ENCODE measurements at regions not wholly inside any gene's neighbourhood (a gene's known extent, or its start where the extent isn't known, plus 50 kb on each side); places are given as distances from the start of the nearest gene placed in this dataset.

DNA sequence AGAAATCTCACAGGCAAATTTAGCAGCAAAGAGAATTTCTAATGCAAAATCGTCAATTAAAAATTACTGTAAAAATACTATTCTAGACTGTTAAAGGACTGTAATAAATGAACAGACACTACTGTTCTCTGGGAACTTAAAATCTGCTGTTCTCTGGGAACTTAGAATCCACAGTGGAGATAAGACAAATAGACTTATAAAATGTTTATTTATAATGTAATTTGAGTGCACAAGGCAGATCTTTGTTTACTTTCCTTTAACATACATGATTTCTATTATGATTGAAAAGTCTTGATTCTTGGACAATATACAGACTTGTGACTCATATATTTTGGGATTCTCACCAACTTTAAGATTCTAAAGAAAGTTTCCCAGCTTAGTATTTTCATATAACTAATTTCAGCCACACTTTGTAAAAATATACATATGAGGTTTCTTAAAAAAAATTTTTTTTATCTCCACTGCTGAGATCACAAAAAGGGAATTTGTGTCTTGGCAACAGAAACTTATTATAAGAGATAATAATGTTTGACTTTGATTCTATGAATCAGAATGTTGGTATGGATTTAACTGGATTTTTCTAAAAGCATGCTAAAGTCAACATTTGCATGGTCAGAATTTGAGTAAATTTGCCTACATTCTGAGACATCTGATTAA, 166.3 kb upstream of the RHOBTB1 start:
- in situ Hi-C loops (cut with HindIII; ENCODE audit: low pct_unique_long_range_greater_than_20kb, low sequenced_read_pairs), result no loop called here
- no peak for DNase-seq (ENCODE audit: low read depth in 1 of 2, low spot score in 1 of 2)
- no peak; the same call in 1 of the 2 replicates for TF ChIP-seq JUND (IDR thresholded peaks at IDR 0.05; ENCODE audit: low read depth)

DNA sequence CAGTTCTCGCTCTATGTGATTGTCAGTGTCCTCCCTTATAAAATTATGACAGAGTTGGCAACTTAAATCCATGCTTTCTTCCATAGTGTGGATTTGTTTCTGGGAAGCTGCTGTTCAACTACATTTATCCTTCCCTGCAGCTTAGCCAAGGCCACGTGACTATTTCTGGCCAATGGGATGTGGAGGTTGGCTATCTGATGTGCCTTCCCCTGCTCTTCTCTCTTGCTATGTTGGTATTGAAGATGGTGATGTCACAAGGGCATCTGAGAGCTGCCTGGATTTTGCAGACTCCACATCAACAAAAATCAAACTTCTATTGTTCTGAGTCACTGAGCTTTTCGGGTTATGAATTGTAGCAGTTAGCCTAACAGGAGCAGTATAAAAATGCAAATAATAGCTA, 164.9 kb upstream of the RHOBTB1 start:
- in situ Hi-C loops (cut with HindIII; ENCODE audit: low pct_unique_long_range_greater_than_20kb, low sequenced_read_pairs), result no loop called here
- no peak for TF ChIP-seq JUND (IDR thresholded peaks at IDR 0.05; ENCODE audit: low read depth)
- DNase-seq (ENCODE audit: low read depth in 1 of 2, low spot score in 1 of 2), result no peak

DNA sequence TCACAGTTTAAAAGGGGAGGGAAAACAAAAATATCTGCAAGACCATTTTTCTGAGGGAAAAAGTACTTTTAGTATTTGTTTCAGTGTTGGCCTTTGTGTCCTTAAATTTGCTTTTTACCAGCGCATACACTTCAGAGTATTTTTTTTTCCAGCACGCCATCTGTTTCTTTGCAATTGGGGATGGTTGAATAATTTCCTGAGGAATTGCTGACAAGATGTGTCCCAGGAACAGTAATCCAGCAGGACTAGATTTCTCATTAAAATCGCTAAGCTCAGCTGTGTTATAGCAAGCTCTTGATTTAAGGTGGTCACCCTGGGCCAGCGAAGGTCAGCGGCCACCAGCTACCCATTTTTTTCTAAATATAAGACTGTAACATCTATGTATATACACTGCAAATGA, 156.9 kb upstream of the RHOBTB1 start:
- in situ Hi-C loops (cut with HindIII; ENCODE audit: low pct_unique_long_range_greater_than_20kb, low sequenced_read_pairs), result no loop called here

DNA sequence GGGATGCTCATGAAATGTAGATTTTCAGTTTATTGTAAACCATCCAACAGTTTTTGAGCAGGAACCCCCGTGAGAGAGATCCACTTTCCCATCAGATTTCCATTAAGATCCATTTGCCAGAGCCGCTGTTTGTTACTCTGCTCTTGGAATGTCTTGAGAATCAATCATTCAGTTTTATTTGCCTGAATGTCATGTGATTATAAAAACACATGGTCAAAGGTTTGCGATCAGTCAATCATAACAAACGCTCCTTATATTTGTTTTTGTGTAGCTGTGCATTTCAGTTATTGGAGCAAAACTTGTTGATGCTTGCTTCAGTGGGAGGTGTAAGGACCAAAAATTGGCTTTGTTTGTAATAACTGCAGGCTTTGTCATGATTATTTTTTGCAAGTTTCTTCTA, 155.8 kb upstream of the RHOBTB1 start:
- in situ Hi-C loops (cut with HindIII; ENCODE audit: low pct_unique_long_range_greater_than_20kb, low sequenced_read_pairs), result no loop called here
- TF ChIP-seq JUND (IDR thresholded peaks at IDR 0.05; ENCODE audit: low read depth), result no peak
- DNase-seq (ENCODE audit: low read depth in 1 of 2, low spot score in 1 of 2), result no peak

More for the DNA sequence above, 156.9 kb upstream of the RHOBTB1 start:
- no peak for DNase-seq (ENCODE audit: low read depth in 1 of 2, low spot score in 1 of 2)
- no peak for TF ChIP-seq JUND (IDR thresholded peaks at IDR 0.05; ENCODE audit: low read depth)

DNA sequence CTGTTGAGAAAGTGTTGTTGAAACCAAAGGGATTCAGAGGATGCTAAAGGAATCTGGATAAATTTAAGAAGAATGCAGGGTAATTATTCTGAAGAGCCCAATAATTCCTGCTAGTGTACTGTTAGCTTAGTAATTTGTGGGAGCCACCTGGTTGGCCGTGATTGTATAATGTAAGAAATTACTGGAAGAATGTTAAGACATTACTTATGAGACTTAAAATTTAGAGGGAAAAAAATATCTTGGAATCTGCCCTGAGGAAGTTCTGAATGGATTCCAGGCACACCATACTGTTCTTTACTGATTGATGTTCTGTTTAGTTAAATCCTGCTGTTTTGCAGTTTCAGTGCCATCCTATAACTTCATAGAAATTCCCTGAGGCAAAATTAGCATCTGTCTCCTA, 155.0 kb upstream of the RHOBTB1 start:
- DNase-seq (ENCODE audit: low read depth in 1 of 2, low spot score in 1 of 2), result peak in 1 of 2 experiments; percentile 13
- in situ Hi-C loops (cut with HindIII; ENCODE audit: low pct_unique_long_range_greater_than_20kb, low sequenced_read_pairs), result no loop called here
- TF ChIP-seq JUND (IDR thresholded peaks at IDR 0.05; ENCODE audit: low read depth), result no peak

DNA sequence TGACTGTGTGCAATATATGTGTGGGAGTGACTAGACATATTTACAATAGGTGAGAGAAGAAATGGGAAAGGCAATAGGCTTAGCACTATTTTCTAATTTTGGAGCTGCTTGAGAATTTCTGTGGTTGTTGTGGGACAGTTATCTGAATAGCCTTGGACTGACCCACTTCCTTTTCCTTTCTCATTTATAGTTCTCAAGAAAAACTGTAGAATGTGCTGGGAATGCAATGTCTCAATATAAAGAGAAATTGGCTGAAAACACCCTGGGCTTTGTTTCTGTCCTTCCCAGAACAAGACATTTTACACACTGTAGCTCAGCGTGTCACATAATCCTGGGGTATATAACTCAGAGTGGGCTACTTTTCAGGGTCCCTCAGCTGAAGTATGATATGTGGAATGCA, 153.0 kb upstream of the RHOBTB1 start:
- no peak for TF ChIP-seq JUND (IDR thresholded peaks at IDR 0.05; ENCODE audit: low read depth)
- in situ Hi-C loops (cut with HindIII; ENCODE audit: low pct_unique_long_range_greater_than_20kb, low sequenced_read_pairs), result no loop called here
- DNase-seq (ENCODE audit: low read depth in 1 of 2, low spot score in 1 of 2), result no peak

DNA sequence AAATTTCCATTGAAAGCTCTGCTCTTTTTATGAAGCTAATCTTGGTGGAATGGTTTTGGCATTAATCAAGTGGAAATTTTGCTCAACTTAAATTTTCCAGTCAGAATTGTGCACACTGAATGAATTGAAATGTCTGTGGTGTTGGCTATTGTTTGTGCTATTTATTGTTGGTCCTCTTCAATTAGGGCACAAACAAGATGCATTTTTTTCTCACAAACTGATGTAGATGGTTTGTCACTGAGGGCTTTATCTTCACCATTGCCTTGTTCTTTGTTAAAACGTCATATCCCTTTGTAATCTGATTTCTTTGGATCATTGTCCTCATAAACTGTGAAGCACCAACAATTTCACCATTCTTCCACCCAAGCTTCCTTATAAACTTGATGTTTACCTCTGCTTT, 152.1 kb upstream of the RHOBTB1 start:
- in situ Hi-C loops (cut with HindIII; ENCODE audit: low pct_unique_long_range_greater_than_20kb, low sequenced_read_pairs), result no loop called here
- no peak for DNase-seq (ENCODE audit: low read depth in 1 of 2, low spot score in 1 of 2)
- no peak for TF ChIP-seq JUND (IDR thresholded peaks at IDR 0.05; ENCODE audit: low read depth)

DNA sequence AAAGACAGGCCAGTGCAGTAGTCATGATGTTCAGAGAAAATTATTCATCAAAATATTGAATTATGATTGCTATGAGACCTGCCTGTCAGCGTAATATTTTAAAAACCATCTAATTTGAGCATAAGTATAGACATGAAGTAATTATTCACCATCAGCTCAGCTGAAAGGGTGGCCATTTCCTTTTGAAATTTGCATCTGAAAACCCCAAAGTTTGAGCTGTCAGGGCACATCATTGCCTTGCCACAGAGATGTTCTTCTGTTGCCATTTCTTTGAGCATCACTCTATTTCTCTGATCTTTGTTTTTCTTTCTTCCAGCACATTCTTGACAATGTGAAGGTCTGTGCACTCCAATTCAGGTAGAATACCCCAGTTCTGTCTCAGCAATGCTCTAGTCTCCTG, 147.5 kb upstream of the RHOBTB1 start:
- no peak for DNase-seq (ENCODE audit: low read depth in 1 of 2, low spot score in 1 of 2)
- in situ Hi-C loops (cut with HindIII; ENCODE audit: low pct_unique_long_range_greater_than_20kb, low sequenced_read_pairs), result no loop called here
- no peak for TF ChIP-seq JUND (IDR thresholded peaks at IDR 0.05; ENCODE audit: low read depth)

DNA sequence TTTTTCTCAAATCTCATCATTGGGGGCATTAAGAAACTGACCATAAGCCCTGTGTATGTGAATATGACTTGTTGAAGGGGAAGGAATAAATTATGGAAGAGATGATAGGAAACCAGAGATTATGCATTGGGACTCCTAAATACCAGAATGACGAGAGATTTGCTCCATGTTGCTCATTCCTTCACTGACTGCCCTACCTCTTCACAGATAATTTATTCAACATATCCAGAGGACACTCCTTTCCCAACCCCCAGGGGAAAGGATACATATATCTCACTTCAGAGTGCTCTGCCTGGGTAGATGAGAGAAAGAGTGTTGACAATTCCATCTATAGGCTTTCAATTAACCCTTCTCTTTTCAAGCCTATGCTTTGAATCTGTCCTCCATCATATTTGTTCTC, 145.3 kb upstream of the RHOBTB1 start:
- DNase-seq (ENCODE audit: low read depth in 1 of 2, low spot score in 1 of 2), result no peak
- no peak for TF ChIP-seq JUND (IDR thresholded peaks at IDR 0.05; ENCODE audit: low read depth)
- in situ Hi-C loops (cut with HindIII; ENCODE audit: low pct_unique_long_range_greater_than_20kb, low sequenced_read_pairs), result no loop called here

DNA sequence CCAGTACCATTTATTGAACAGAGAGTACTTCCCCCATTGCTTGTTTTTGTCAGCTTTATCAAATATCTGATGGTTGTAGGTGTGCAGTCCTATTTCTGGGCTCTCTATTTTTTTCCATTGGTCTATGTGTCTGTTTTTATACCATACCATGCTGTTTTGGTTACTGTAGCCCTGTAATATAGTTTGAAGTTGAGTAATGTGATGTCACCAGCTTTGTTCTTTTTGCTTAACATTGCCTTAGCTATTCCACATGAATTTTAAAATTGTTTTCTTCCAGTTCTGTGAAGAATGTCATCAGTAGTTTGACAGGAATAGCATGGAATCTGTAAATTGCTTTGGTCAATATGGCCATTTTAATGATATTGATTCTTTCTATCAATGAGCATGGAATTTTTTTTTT, 140.5 kb upstream of the RHOBTB1 start:
- no peak for TF ChIP-seq JUND (IDR thresholded peaks at IDR 0.05; ENCODE audit: low read depth)
- no peak for DNase-seq (ENCODE audit: low read depth in 1 of 2, low spot score in 1 of 2)
- in situ Hi-C loops (cut with HindIII; ENCODE audit: low pct_unique_long_range_greater_than_20kb, low sequenced_read_pairs), result no loop called here

DNA sequence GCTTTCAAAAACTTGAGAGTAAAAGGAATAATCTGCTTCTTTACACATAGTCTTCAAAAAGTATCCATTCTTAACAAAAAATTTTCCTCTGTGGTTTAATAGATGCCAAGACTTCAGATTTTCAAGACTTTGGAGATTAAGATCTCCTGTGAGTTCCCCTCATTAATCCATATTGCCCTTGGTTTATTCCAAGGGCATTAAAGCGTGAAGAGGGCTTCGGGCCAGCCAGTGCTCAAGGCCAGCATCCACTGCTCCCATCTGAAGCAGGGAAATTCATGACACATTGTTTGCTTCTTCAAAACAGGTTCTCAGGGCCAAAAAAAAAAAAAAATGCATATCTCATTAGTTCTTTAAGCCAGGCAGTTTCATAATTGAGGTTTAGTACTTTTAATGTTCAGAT, 137.3 kb upstream of the RHOBTB1 start:
- TF ChIP-seq JUND (IDR thresholded peaks at IDR 0.05; ENCODE audit: low read depth), result no peak
- in situ Hi-C loops (cut with HindIII; ENCODE audit: low pct_unique_long_range_greater_than_20kb, low sequenced_read_pairs), result no loop called here
- DNase-seq (ENCODE audit: low read depth in 1 of 2, low spot score in 1 of 2), result no peak

DNA sequence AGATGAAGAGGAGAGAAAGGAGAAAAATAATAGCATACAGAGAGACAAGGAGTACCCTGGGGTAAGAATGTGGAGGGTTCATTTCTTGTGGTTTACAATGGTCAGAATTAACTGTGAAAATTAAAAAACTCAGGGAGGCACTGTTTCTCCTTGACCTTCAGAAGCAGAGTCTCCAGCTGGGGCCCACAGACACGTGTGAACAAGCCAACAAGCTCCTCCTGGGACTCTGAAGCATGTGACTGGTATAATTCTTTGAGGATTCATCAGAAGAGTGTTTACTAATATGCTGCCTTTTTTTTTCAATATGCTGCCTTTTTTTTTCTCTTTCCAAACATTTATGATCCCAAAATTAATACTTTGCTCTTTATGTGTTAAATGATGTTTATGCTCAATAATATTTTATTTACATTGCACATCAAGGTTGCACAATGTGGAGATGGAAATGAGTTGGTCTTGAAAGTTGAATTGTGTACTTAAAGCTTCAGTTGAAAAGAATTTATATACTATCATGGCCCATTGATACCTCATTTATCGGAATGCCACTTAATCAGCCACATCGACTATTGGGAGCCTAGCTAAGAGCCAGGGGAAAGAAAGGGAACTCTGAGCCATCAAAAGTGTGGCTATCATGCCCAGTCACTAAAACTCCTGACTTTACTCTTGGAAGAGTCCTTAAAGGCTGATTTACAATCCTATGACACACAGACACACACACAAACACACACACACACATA, 134.7 kb upstream of the RHOBTB1 start:
- no peak for TF ChIP-seq JUND (IDR thresholded peaks at IDR 0.05; ENCODE audit: low read depth)
- DNase-seq (ENCODE audit: low read depth in 1 of 2, low spot score in 1 of 2), result no peak
- in situ Hi-C loops (cut with HindIII; ENCODE audit: low pct_unique_long_range_greater_than_20kb, low sequenced_read_pairs), result no loop called here

DNA sequence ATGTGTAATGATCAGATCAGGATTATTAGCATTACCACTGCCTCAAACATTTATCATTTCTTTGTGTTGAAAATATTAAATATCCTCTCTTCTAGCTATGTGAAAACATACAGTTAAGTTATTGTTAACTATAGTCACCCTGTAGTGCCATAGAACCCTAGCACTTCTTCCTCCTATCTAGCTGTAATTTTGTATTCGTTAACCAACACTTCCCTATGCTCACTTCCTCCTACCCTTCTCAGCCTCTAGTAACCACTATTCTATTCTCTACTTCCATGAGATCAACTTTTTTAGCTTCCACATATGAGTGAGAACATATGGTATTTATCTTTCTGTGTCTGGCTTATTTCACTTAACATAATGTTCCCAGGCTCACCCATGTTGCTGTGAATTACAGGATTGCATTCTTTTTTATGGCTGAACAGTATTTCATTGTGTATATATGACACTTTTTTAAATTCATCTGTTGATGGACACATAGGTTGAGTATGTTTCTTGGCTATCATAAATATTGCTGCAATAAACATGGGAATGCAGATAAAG, 132.7 kb upstream of the RHOBTB1 start:
- TF ChIP-seq JUND (IDR thresholded peaks at IDR 0.05; ENCODE audit: low read depth), result no peak
- in situ Hi-C loops (cut with HindIII; ENCODE audit: low pct_unique_long_range_greater_than_20kb, low sequenced_read_pairs), result no loop called here
- DNase-seq (ENCODE audit: low read depth in 1 of 2, low spot score in 1 of 2), result no peak

Measured in T47D (cell line).